ENCODE measurements at regions not wholly inside any gene's neighbourhood (a gene's known extent, or its start where the extent isn't known, plus 50 kb on each side); places are given as distances from the start of the nearest gene placed in this dataset.

- intact Hi-C loops (cut with micrococcal nuclease) (no loop called here), in situ Hi-C loops (cut with MboI; ENCODE audit: low sequenced_read_pairs) (no loop called here), dilution Hi-C loops (cut with HindIII; ENCODE audit: low sequenced_read_pairs, unreplicated experiment) (no loop called here)
- TF ChIP-seq MAZ (IDR thresholded peaks at IDR 0.05; ENCODE audit: borderline replicate concordance, low read depth, low read length): no peak
- no peak for TF ChIP-seq CTCF (conservative IDR thresholded peaks at IDR 0.05; ENCODE audit: low read depth, low read length)
- TF ChIP-seq, protein P1, sequence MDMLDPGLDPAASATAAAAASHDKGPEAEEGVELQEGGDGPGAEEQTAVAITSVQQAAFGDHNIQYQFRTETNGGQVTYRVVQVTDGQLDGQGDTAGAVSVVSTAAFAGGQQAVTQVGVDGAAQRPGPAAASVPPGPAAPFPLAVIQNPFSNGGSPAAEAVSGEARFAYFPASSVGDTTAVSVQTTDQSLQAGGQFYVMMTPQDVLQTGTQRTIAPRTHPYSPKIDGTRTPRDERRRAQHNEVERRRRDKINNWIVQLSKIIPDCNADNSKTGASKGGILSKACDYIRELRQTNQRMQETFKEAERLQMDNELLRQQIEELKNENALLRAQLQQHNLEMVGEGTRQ (IDR thresholded peaks at IDR 0.05; ENCODE audit: low read depth, low read length): no peak
- TF ChIP-seq RFX5 (IDR thresholded peaks at IDR 0.05; ENCODE audit: low read depth, low read length): no peak
- TF ChIP-seq, protein P2, sequence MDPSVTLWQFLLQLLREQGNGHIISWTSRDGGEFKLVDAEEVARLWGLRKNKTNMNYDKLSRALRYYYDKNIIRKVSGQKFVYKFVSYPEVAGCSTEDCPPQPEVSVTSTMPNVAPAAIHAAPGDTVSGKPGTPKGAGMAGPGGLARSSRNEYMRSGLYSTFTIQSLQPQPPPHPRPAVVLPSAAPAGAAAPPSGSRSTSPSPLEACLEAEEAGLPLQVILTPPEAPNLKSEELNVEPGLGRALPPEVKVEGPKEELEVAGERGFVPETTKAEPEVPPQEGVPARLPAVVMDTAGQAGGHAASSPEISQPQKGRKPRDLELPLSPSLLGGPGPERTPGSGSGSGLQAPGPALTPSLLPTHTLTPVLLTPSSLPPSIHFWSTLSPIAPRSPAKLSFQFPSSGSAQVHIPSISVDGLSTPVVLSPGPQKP (IDR thresholded peaks at IDR 0.05; ENCODE audit: borderline replicate concordance, low read depth, low read length): no peak
- TF ChIP-seq BHLHE40 (IDR thresholded peaks at IDR 0.05; ENCODE audit: low read depth, low read length): no peak
- TF ChIP-seq MAFK (IDR thresholded peaks at IDR 0.05; ENCODE audit: low read depth, low read length): no peak
- TF ChIP-seq POLR2A (IDR thresholded peaks at IDR 0.05; ENCODE audit: low read depth, low read length): no peak
- Histone ChIP-seq H2BK15ac (ENCODE audit: low read depth, low read length) (no peak overlapping the region), H2AK5ac (ENCODE audit: low read depth, low read length) (no peak overlapping the region), H4K91ac (ENCODE audit: insufficient read depth, low read depth, low read length) (no peak overlapping the region), H2AK9ac (replicated peaks; ENCODE audit: low read depth, low read length, poor library complexity) (no peak overlapping the region), H4K8ac (ENCODE audit: low read depth in 2 of 2, low read length in 2 of 2) (no peak overlapping the region), H3K18ac (ENCODE audit: low read depth, low read length) (no peak overlapping the region), H3K9me3 (ENCODE audit: control insufficient read depth, insufficient read depth, low read length) (no peaks in the 10 kb centered on the region), H4K20me1 (ENCODE audit: insufficient read depth, low read length) (no peaks in the 10 kb centered on the region), H3K9me1 (ENCODE audit: insufficient read depth, low read length) (no peaks in the 10 kb centered on the region), H3K79me1 (ENCODE audit: low read depth in 1 of 2, low read length in 2 of 2) (no peaks in the 10 kb centered on the region), H2BK5ac (ENCODE audit: low read depth, low read length, poor library complexity, severe bottlenecking) (no peak overlapping the region), H2BK120ac (ENCODE audit: low read depth, low read length) (no peak overlapping the region), H2AFZ (replicated peaks; ENCODE audit: low read length, poor library complexity) (no peak overlapping the region), H4K5ac (ENCODE audit: low read depth, low read length) (no peak overlapping the region), H3K4me1 (ENCODE audit: control insufficient read depth, insufficient read depth, low read length) (no peaks in the 10 kb centered on the region), H3K14ac (replicated peaks; ENCODE audit: low read depth, low read length) (no peak overlapping the region), H3K23ac (ENCODE audit: low read depth, low read length) (no peak overlapping the region), H3K4me3 (ENCODE audit: insufficient read depth, low read depth, low read length) (no peak overlapping the region), H3K36me3 (ENCODE audit: control insufficient read depth, insufficient read depth, low read length) (no peaks in the 10 kb centered on the region), H3K27me3 (ENCODE audit: control insufficient read depth, insufficient read depth, low read length) (no peaks in the 10 kb centered on the region; the same call in 1 of the 2 replicates), H3K27ac (ENCODE audit: insufficient read depth, low read length) (no peak overlapping the region), H3K56ac (ENCODE audit: extremely low read depth, insufficient read depth, low read length) (no peak overlapping the region), H3K4me2 (ENCODE audit: low read depth, low read length) (no peak overlapping the region), H2BK20ac (ENCODE audit: low read depth, low read length) (no peak overlapping the region), H3K9ac (ENCODE audit: low read depth, low read length) (no peak overlapping the region), H3K4ac (ENCODE audit: low read depth, low read length) (no peak overlapping the region)
- WGBS, 2 experiments (ENCODE audit: extremely low coverage in 2 of 2, insufficient read length in 1 of 2): no CpG with 5 or more reads among the region's 8 CpGs
- DNase-seq (no peak), ATAC-seq (ENCODE audit: low read depth) (no peak)
- POLR2A ChIA-PET (ENCODE audit: unreplicated experiment): no interaction called here
- CTCF ChIA-PET: no interaction called here
- no TSS peak for BruUV-seq (replicated peaks)
Observed at GRCh38 chr7:26515314-26515842, 223.7 kb downstream of the SNX10 start.
